Adrenal gland (tissue), 9 donors: ENCODE measurements at regions not wholly inside any gene's neighbourhood (a gene's known extent, or its start where the extent isn't known, plus 50 kb on each side); places are given as distances from the start of the nearest gene placed in this dataset.

Experiments
- DNase-seq, 7 donors: peaks; one replicate each; pipeline ENCODE4 v3.0.0-alpha.2; 2019 to 2020
- H3K27ac ChIP-seq, 5 donors: fragments of 200-600 bp; sonication (generic) in 4 of 5; 1 replicate in 3 of 5; 2 replicates in 2 of 5; pipeline versions ENCODE4 v1.5.1 to v1.8.0; 2016 to 2020; ENCODE audit warnings: mild to moderate bottlenecking in 1 of 5
- H3K27me3 ChIP-seq: fragments of 200-600 bp; 2 replicates; pipeline ENCODE4 v1.8.0; 2021
- H3K36me3 ChIP-seq, 2 donors: fragments of 200-600 bp; replicated peaks in 1 of 2; 1 replicate in 1 of 2; 2 replicates in 1 of 2; pipeline versions ENCODE4 v1.5.1 to v1.8.0; 2018 to 2022
- H3K4me1 ChIP-seq, 2 donors: fragments of 200-600 bp; replicated peaks in 1 of 2; 1 replicate in 1 of 2; 2 replicates in 1 of 2; pipeline versions ENCODE4 v1.5.1 to v1.8.0; 2018 to 2021
- H3K4me3 ChIP-seq, 4 donors: fragments of 200-600 bp; sonication (generic) in 3 of 4; one replicate each; pipeline ENCODE4 v1.5.1; 2016 to 2018
- H3K9me3 ChIP-seq, 3 donors: fragments of 200-600 bp; sonication (generic) in 1 of 3; replicated peaks in 1 of 3; 1 replicate in 2 of 3; 2 replicates in 1 of 3; pipeline versions ENCODE4 v1.5.1 to v1.8.0; 2016 to 2021
- CTCF ChIP-seq, 6 experiments: fragments of 450-650 bp in 4 of 6; fragments of 200-600 bp in 2 of 6; sonication (generic) in 1 of 6; IDR thresholded peaks; 1 replicate in 5 of 6; 2 replicates in 1 of 6; pipeline versions ENCODE4 v1.5.1 to v1.8.0; 2016 to 2021; ENCODE audit warnings: antibody characterized with exemption in 6 of 6, mild to moderate bottlenecking in 2 of 6, moderate library complexity in 1 of 6
- POLR2A ChIP-seq, 2 donors: fragments of 450-650 bp; IDR thresholded peaks; one replicate each; pipeline ENCODE4 v1.6.1; 2017; ENCODE audit warnings: antibody characterized with exemption in 2 of 2, mild to moderate bottlenecking in 2 of 2, moderate library complexity in 1 of 2
- WGBS, 4 donors: extraction: QIAGEN DNeasy Blood & Tissue Kit in 2 of 4; methylation state at CpG; one replicate each; pipeline versions ENCODE4 v1.1.5 to v1.1.7; 2013 to 2017; 5-methylcytosine and 5-hydroxymethylcytosine counted together
- intact Hi-C, 2 donors: fragments of 100-400 bp; cut with DNase I; formaldehyde crosslinking; loops; one replicate each; pipeline versions ENCODE4 v1.14.1 to v1.15.0; 2022 to 2023
- donor health status: healthy with polysubstance abuse.
- donor health status: Bipolar disorder and iron deficiency.
- donor health status: DM: yes; HTN: yes; CAD: no.
- donor health status: DM: no; HTN: no; CAD: no.
- donor health status: DM: no; HTN: no; CAD: no.

- no peak for DNase-seq
- TF ChIP-seq CTCF (IDR thresholded peaks at IDR 0.05) = no peak
- no peak for TF ChIP-seq POLR2A (IDR thresholded peaks at IDR 0.05)
- 87 to 93% (median 90%) methylated on average over 6 of the region's 6 CpGs for WGBS, 4 donors
- Histone ChIP-seq H3K4me3 (no peak overlapping the region), H3K9me3 (no peaks in the 10 kb centered on the region), H3K4me1 (no peaks in the 10 kb centered on the region), H3K27ac (no peak overlapping the region), H3K27me3 (no peaks in the 10 kb centered on the region), H3K36me3 (no peaks in the 10 kb centered on the region)
- intact Hi-C loops = no loop called here
Observed at GRCh38 chr2:66730441-66730840, 295.5 kb downstream of the MEIS1 start.

GRCh38 chr2:66733364-66733999 is 298.6 kb downstream of the MEIS1 start:
- intact Hi-C loops = no loop called here
- TF ChIP-seq CTCF (IDR thresholded peaks at IDR 0.05) = no peak
- no peak for TF ChIP-seq POLR2A (IDR thresholded peaks at IDR 0.05)
- no peak overlapping the region for H3K4me3 ChIP-seq

GRCh38 chr2:66748939-66749338 is 314.0 kb downstream of the MEIS1 start:
- no peaks in the 10 kb centered on the region for H3K27me3 ChIP-seq
- H3K9me3 ChIP-seq = no peaks in the 10 kb centered on the region
- no peak overlapping the region for H3K27ac ChIP-seq
- H3K36me3 ChIP-seq = no peaks in the 10 kb centered on the region
- no peaks in the 10 kb centered on the region for H3K4me1 ChIP-seq
- intact Hi-C loops = no loop called here
- no peak for DNase-seq
- no peak for TF ChIP-seq POLR2A (IDR thresholded peaks at IDR 0.05)
- TF ChIP-seq CTCF (IDR thresholded peaks at IDR 0.05) = no peak
- 60 to 79% (median 70%) methylated on average over 3 of the region's 3 CpGs for WGBS, 4 donors
- no peak overlapping the region for H3K4me3 ChIP-seq

More at GRCh38 chr2:66733364-66733999, 298.6 kb downstream of the MEIS1 start:
- no peaks in the 10 kb centered on the region for H3K4me1 ChIP-seq
- 64 to 73% (median 67%) methylated on average over 8 of the region's 8 CpGs for WGBS, 4 donors
- no peaks in the 10 kb centered on the region for H3K36me3 ChIP-seq
- no peaks in the 10 kb centered on the region for H3K27me3 ChIP-seq
- no peak for DNase-seq
- H3K27ac ChIP-seq = no peak overlapping the region
- H3K9me3 ChIP-seq = no peaks in the 10 kb centered on the region

- no peaks in the 10 kb centered on the region for H3K9me3 ChIP-seq
- DNase-seq = no peak
- H3K27ac ChIP-seq = no peak overlapping the region
- intact Hi-C loops = no loop called here
- TF ChIP-seq POLR2A (IDR thresholded peaks at IDR 0.05) (no peak), CTCF (IDR thresholded peaks at IDR 0.05) (no peak)
- H3K27me3 ChIP-seq = no peaks in the 10 kb centered on the region
- H3K36me3 ChIP-seq = no peaks in the 10 kb centered on the region
- no peaks in the 10 kb centered on the region for H3K4me1 ChIP-seq
- 86 to 100% (median 89%) methylated on average over 1 of the region's 1 CpG for WGBS, 4 donors
- H3K4me3 ChIP-seq = no peak overlapping the region
Observed at GRCh38 chr2:66749566-66749965, 314.6 kb downstream of the MEIS1 start.
